Peyer's patch (tissue), 4 donors: ENCODE measurements at regions not wholly inside any gene's neighbourhood (a gene's known extent, or its start where the extent isn't known, plus 50 kb on each side); places are given as distances from the start of the nearest gene placed in this dataset.

ENCODE experiments used
- POLR2A ChIP-seq, 2 donors: fragments of 450-650 bp; IDR thresholded peaks; one replicate each; pipeline ENCODE4 v1.5.1; 2017; ENCODE audit warnings: antibody characterized with exemption in 2 of 2, mild to moderate bottlenecking in 2 of 2, moderate library complexity in 2 of 2
- TF ChIP-seq, protein P1 (sequence below), 6 experiments: fragments of 450-650 bp in 4 of 6; fragments of 200-600 bp in 2 of 6; sonication (generic) in 1 of 6; IDR thresholded peaks; one replicate each; pipeline ENCODE4 v1.5.1; 2017 to 2019; ENCODE audit warnings: antibody characterized with exemption in 6 of 6, mild to moderate bottlenecking in 3 of 6, moderate library complexity in 1 of 6

DNA sequence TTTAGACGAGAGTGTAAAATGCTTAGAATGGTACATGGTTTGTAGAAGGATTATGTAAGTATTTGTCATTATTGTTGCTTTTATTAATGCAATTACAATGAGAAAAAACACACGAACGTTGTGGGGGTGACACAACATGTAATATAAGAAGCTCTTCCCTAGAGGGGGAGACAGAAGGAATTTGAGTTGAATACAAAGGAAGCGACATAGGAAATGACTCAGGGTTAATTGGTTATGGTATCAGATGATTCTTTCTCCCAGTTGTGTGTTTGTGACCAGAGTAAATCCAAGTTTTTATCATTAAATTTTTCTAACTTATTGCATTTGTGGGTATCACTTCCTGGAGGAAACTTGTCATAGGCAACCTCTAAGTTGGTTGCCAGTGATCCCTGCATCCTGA, 625.6 kb upstream of the CDH2 start:
- TF ChIP-seq, protein P1, sequence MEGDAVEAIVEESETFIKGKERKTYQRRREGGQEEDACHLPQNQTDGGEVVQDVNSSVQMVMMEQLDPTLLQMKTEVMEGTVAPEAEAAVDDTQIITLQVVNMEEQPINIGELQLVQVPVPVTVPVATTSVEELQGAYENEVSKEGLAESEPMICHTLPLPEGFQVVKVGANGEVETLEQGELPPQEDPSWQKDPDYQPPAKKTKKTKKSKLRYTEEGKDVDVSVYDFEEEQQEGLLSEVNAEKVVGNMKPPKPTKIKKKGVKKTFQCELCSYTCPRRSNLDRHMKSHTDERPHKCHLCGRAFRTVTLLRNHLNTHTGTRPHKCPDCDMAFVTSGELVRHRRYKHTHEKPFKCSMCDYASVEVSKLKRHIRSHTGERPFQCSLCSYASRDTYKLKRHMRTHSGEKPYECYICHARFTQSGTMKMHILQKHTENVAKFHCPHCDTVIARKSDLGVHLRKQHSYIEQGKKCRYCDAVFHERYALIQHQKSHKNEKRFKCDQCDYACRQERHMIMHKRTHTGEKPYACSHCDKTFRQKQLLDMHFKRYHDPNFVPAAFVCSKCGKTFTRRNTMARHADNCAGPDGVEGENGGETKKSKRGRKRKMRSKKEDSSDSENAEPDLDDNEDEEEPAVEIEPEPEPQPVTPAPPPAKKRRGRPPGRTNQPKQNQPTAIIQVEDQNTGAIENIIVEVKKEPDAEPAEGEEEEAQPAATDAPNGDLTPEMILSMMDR (IDR thresholded peaks at IDR 0.05) = no peak
- TF ChIP-seq POLR2A (IDR thresholded peaks at IDR 0.05) = no peak
